PFSK-1 (cell line): ENCODE measurements at regions not wholly inside any gene's neighbourhood (a gene's known extent, or its start where the extent isn't known, plus 50 kb on each side); places are given as distances from the start of the nearest gene placed in this dataset.

Source experiments
- POLR2AphosphoS5 ChIP-seq: IDR thresholded peaks from 2 replicates; pipeline ENCODE4 v1.6.1; 2012; ENCODE audit warnings: low read depth, mild to moderate bottlenecking, control low read depth, low read length, moderate library complexity
- SIN3A ChIP-seq: IDR thresholded peaks from 2 replicates; pipeline ENCODE4 v1.6.1; 2012; ENCODE audit warnings: mild to moderate bottlenecking, low read length, moderate library complexity, borderline replicate concordance; ENCODE audit not compliant: insufficient read depth
- TAF1 ChIP-seq: IDR thresholded peaks from 2 replicates; pipeline ENCODE4 v1.6.1; 2012; ENCODE audit warnings: low read length, control low read depth, borderline replicate concordance; ENCODE audit not compliant: insufficient read depth
- TF ChIP-seq, protein P1 (sequence below), 2 experiments: IDR thresholded peaks; 2 replicates each; pipeline versions ENCODE4 v1.6.1 to v1.8.0; 2011 to 2012; ENCODE audit warnings: low read depth in 2 of 2, low read length in 2 of 2, control low read depth in 1 of 2, inconsistent platforms in 1 of 2, mild to moderate bottlenecking in 1 of 2, moderate library complexity in 1 of 2; ENCODE audit not compliant: insufficient read depth in 1 of 2

DNA sequence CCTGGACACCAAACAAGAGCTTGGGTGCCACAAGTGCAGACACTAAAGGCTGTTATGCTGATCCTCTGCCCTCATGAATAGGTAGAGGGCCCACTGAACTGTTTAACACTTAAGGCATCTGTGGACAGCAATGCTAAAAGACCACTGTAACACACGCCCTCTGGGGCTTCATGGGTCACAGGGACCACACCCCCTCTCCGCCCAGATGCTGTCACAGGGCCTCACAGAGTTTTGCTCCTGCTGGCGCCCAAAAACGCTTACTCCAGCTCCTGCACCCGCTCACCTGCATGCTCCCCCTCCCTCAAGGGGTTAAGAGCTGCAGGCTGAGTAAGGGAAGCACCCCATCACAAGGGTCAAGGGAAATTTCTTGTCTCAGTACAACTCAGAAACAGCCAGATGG, 141.8 kb upstream of the NUDT4 start:
- no peak for TF ChIP-seq TAF1
- no peak for TF ChIP-seq POLR2AphosphoS5
- TF ChIP-seq, protein P1, sequence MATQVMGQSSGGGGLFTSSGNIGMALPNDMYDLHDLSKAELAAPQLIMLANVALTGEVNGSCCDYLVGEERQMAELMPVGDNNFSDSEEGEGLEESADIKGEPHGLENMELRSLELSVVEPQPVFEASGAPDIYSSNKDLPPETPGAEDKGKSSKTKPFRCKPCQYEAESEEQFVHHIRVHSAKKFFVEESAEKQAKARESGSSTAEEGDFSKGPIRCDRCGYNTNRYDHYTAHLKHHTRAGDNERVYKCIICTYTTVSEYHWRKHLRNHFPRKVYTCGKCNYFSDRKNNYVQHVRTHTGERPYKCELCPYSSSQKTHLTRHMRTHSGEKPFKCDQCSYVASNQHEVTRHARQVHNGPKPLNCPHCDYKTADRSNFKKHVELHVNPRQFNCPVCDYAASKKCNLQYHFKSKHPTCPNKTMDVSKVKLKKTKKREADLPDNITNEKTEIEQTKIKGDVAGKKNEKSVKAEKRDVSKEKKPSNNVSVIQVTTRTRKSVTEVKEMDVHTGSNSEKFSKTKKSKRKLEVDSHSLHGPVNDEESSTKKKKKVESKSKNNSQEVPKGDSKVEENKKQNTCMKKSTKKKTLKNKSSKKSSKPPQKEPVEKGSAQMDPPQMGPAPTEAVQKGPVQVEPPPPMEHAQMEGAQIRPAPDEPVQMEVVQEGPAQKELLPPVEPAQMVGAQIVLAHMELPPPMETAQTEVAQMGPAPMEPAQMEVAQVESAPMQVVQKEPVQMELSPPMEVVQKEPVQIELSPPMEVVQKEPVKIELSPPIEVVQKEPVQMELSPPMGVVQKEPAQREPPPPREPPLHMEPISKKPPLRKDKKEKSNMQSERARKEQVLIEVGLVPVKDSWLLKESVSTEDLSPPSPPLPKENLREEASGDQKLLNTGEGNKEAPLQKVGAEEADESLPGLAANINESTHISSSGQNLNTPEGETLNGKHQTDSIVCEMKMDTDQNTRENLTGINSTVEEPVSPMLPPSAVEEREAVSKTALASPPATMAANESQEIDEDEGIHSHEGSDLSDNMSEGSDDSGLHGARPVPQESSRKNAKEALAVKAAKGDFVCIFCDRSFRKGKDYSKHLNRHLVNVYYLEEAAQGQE (IDR thresholded peaks at IDR 0.05; ENCODE audit: insufficient read depth in 1 of 2, low read depth in 2 of 2, low read length in 2 of 2), result no peak
- no peak for TF ChIP-seq SIN3A
